ENCODE measurements at regions not wholly inside any gene's neighbourhood (a gene's known extent, or its start where the extent isn't known, plus 50 kb on each side); places are given as distances from the start of the nearest gene placed in this dataset.

DNA sequence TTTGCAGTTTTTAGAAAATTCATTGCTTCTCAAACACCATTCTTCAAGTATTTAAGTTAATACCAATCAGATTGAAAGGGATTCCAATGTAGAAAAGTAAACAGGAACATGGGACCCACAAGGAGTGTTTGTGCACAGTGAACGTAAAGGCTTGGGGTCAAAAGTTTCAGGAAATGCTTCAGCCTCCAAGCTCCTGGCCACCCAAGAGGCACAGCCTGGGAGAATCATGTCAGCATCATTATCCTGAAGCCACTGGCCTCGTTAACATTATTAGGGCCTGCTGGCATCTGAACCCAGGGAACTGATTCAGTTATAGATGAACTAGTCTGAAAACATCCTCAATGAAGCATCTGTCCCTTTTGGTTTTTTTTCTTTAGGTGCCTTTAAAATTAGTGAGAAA lies 122.9 kb downstream of the NXNL2 start (continued):
- no peak for TF ChIP-seq ZNF532 (CRISPR knock-in tag; IDR thresholded peaks at IDR 0.05; ENCODE audit: borderline replicate concordance)
- TF ChIP-seq, protein P1, sequence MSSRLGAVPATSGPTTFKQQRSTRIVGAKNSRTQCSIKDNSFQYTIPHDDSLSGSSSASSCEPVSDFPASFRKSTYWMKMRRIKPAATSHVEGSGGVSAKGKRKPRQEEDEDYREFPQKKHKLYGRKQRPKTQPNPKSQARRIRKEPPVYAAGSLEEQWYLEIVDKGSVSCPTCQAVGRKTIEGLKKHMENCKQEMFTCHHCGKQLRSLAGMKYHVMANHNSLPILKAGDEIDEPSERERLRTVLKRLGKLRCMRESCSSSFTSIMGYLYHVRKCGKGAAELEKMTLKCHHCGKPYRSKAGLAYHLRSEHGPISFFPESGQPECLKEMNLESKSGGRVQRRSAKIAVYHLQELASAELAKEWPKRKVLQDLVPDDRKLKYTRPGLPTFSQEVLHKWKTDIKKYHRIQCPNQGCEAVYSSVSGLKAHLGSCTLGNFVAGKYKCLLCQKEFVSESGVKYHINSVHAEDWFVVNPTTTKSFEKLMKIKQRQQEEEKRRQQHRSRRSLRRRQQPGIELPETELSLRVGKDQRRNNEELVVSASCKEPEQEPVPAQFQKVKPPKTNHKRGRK (CRISPR knock-in tag; IDR thresholded peaks at IDR 0.05; ENCODE audit: borderline replicate concordance) = no peak
- TF ChIP-seq, protein P2, sequence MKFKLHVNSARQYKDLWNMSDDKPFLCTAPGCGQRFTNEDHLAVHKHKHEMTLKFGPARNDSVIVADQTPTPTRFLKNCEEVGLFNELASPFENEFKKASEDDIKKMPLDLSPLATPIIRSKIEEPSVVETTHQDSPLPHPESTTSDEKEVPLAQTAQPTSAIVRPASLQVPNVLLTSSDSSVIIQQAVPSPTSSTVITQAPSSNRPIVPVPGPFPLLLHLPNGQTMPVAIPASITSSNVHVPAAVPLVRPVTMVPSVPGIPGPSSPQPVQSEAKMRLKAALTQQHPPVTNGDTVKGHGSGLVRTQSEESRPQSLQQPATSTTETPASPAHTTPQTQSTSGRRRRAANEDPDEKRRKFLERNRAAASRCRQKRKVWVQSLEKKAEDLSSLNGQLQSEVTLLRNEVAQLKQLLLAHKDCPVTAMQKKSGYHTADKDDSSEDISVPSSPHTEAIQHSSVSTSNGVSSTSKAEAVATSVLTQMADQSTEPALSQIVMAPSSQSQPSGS (CRISPR knock-in tag; IDR thresholded peaks at IDR 0.05; ENCODE audit: borderline replicate concordance, low read depth) = no peak
- TF ChIP-seq ZBTB43 (CRISPR knock-in tag; IDR thresholded peaks at IDR 0.05) = no peak
- no peak for TF ChIP-seq ZNF317 (CRISPR knock-in tag; IDR thresholded peaks at IDR 0.05; ENCODE audit: borderline replicate concordance, low read depth)
- no peak for TF ChIP-seq ZNF121 (CRISPR knock-in tag; IDR thresholded peaks at IDR 0.05)
- TF ChIP-seq ELF4 (CRISPR knock-in tag; IDR thresholded peaks at IDR 0.05; ENCODE audit: low read depth) = no peak
- no peak for TF ChIP-seq ZBTB21 (CRISPR knock-in tag; IDR thresholded peaks at IDR 0.05; ENCODE audit: borderline replicate concordance)
- no peak for TF ChIP-seq ETV6 (CRISPR knock-in tag; IDR thresholded peaks at IDR 0.05)
- no peak for TF ChIP-seq FOXP4 (CRISPR knock-in tag; IDR thresholded peaks at IDR 0.05)
- TF ChIP-seq EMX1 (CRISPR knock-in tag; IDR thresholded peaks at IDR 0.05) = no peak

GRCh38 chr9:88658311-88658822 lies 123.4 kb downstream of the NXNL2 start:
- DNase-seq (ENCODE audit: low spot score) (no peak), ATAC-seq (no peak)
- Mint-ChIP-seq H3K4me3 (no peak overlapping the region), H3K4me1 (no peaks in the 10 kb centered on the region), H3K9me3 (no peaks in the 10 kb centered on the region), H3K27me3 (ENCODE audit: low read depth) (peaks cover 3% of the 10 kb centered on the region; the same call in 1 of the 2 replicates), H3K27ac (no peak overlapping the region), H3K36me3 (no peaks in the 10 kb centered on the region)
- CTCF ChIA-PET = no interaction called here
- POLR2A ChIA-PET = no interaction called here
- no peak for TF ChIP-seq NR1H2 (CRISPR knock-in tag; IDR thresholded peaks at IDR 0.05)
- TF ChIP-seq ZNF416 (CRISPR knock-in tag; IDR thresholded peaks at IDR 0.05) = no peak
- TF ChIP-seq MXD4 (CRISPR knock-in tag; IDR thresholded peaks at IDR 0.05; ENCODE audit: borderline replicate concordance) = no peak
- TF ChIP-seq SMAD4 (CRISPR knock-in tag; IDR thresholded peaks at IDR 0.05) = no peak
- TF ChIP-seq PRRX2 (CRISPR knock-in tag; IDR thresholded peaks at IDR 0.05) = no peak
- TF ChIP-seq ZNF263 (CRISPR knock-in tag; IDR thresholded peaks at IDR 0.05; ENCODE audit: low read depth) = no peak
- TF ChIP-seq, protein P3, sequence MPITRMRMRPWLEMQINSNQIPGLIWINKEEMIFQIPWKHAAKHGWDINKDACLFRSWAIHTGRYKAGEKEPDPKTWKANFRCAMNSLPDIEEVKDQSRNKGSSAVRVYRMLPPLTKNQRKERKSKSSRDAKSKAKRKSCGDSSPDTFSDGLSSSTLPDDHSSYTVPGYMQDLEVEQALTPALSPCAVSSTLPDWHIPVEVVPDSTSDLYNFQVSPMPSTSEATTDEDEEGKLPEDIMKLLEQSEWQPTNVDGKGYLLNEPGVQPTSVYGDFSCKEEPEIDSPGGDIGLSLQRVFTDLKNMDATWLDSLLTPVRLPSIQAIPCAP (CRISPR knock-in tag; IDR thresholded peaks at IDR 0.05) = no peak
- TF ChIP-seq, protein P4, sequence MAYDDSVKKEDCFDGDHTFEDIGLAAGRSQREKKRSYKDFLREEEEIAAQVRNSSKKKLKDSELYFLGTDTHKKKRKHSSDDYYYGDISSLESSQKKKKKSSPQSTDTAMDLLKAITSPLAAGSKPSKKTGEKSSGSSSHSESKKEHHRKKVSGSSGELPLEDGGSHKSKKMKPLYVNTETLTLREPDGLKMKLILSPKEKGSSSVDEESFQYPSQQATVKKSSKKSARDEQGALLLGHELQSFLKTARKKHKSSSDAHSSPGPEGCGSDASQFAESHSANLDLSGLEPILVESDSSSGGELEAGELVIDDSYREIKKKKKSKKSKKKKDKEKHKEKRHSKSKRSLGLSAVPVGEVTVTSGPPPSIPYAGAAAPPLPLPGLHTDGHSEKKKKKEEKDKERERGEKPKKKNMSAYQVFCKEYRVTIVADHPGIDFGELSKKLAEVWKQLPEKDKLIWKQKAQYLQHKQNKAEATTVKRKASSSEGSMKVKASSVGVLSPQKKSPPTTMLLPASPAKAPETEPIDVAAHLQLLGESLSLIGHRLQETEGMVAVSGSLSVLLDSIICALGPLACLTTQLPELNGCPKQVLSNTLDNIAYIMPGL (CRISPR knock-in tag; IDR thresholded peaks at IDR 0.05) = no peak
- TF ChIP-seq TEAD4 (CRISPR knock-in tag; IDR thresholded peaks at IDR 0.05) = no peak
- no peak for TF ChIP-seq FOXP4 (CRISPR knock-in tag; IDR thresholded peaks at IDR 0.05)
- no peak for TF ChIP-seq NFATC4 (CRISPR knock-in tag; IDR thresholded peaks at IDR 0.05)

All from WTC11 (cell line).